MG63 (cell line): ENCODE measurements at regions not wholly inside any gene's neighbourhood (a gene's known extent, or its start where the extent isn't known, plus 50 kb on each side); places are given as distances from the start of the nearest gene placed in this dataset.

Experiments used
- DNase-seq: peaks from one replicate; pipeline ENCODE4 v3.0.0-alpha.2; 2020
- H3K27me3 ChIP-seq: fragments of 250-450 bp; sonication (Bioruptor Pico); 2 replicates; pipeline ENCODE4 v1.5.1; 2020; ENCODE audit warnings: mild to moderate bottlenecking, moderate library complexity
- H3K36me3 ChIP-seq: fragments of 250-450 bp; sonication (Bioruptor Pico); 2 replicates; pipeline ENCODE4 v1.5.1; 2020; ENCODE audit warnings: mild to moderate bottlenecking, moderate library complexity
- H3K4me3 ChIP-seq: fragments of 250-450 bp; sonication (Bioruptor Pico); 2 replicates; pipeline ENCODE4 v1.5.1; 2020; ENCODE audit warnings: mild to moderate bottlenecking, moderate library complexity
- H3K9me3 ChIP-seq: fragments of 250-450 bp; sonication (Bioruptor Pico); 2 replicates; pipeline ENCODE4 v1.5.1; 2020; ENCODE audit warnings: mild to moderate bottlenecking, moderate library complexity

DNA sequence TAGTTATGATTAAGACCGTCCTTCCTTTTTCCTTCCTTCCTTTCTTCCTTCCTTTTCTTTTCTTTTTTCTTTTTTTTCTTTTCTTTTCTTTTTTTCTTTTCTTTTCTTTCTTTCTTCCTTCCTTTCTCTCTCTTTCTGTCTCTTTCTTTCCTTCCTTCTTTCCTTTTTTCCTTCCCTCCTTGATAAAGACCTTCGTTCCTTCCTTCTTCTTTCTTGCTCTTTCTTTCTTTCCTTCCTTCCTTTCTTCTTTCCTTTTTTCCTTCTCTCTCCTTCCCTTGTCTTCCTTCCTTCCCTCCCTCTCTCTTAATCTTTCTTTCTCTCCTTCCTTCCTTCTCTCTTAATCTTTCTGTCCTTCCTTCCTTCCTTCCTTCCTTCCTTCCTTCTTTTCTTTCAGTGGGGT lies 130.9 kb downstream of the PAPOLA start:
- no peak for DNase-seq
- H3K9me3 ChIP-seq: no peaks in the 10 kb centered on the region
- no peaks in the 10 kb centered on the region for H3K36me3 ChIP-seq
- H3K27me3 ChIP-seq: no peaks in the 10 kb centered on the region
- no peak overlapping the region for H3K4me3 ChIP-seq

DNA sequence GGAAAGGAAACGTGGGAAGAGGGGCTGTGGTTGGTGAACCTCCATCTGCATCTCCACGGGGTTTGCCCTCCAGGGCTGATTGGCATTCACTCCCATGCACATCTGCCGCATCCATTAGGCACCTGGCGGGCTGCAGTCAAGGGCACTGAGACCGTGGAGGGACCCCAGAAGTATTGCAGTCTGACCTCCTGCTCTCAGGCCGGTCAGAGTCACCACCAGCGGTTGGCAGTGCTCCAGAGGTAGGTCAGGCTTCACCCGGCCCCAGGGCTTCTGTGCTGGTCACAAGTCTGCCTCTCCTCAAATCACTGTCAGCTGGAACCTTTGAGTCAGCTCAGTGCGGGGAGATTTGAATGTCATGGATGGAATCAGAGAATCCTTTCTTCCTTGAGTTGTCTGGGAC lies 132.3 kb downstream of the PAPOLA start:
- Histone ChIP-seq H3K27me3 (no peaks in the 10 kb centered on the region), H3K4me3 (no peak overlapping the region), H3K9me3 (no peaks in the 10 kb centered on the region), H3K36me3 (no peaks in the 10 kb centered on the region)
- no peak for DNase-seq

DNA sequence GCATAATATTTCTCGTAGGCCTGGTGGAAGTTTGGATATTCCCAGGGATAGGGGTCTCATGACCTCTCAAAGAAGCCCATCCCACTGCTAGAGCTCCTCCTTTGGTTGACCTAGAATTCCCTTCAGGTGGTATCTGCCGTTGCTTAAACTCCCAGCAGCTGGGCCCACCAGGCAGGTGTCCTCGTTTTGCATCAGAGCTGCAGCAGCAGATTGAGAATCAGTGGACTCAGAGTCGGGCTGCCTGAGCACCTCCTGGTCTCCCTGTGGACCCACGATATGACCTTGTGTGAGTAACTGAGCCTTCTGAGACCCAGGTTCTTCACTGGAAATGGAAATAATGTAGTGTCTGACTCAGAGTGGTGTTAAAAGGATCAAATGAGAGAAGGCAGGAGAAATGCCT lies 132.7 kb downstream of the PAPOLA start:
- Histone ChIP-seq H3K36me3 (no peaks in the 10 kb centered on the region), H3K27me3 (no peaks in the 10 kb centered on the region), H3K9me3 (no peaks in the 10 kb centered on the region), H3K4me3 (no peak overlapping the region)
- DNase-seq: no peak

DNA sequence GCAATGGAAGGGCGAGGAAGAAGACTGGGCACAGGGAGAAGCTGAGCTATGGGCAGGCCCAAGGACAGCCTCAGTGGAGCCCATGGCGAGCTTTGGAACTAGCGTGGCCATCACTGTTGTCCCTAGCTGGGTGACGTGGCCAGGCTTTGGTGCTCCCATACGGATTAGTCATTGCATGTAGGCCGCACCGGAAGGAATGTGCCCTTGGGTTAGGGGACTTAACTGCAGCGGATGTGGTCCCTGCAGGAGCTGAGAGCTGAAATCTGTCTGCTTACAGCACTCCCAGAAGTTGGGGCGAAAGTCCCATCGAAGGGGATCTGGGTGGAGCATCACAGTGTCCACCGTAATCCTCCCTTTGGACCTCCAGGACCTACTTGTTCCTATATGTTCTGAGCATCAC lies 133.7 kb downstream of the PAPOLA start:
- no peak overlapping the region for H3K4me3 ChIP-seq
- no peaks in the 10 kb centered on the region for H3K27me3 ChIP-seq
- H3K36me3 ChIP-seq: no peaks in the 10 kb centered on the region
- DNase-seq: no peak
- no peaks in the 10 kb centered on the region for H3K9me3 ChIP-seq

GRCh38 chr14:96637521-96637920 lies 135.3 kb downstream of the PAPOLA start:
- no peak for DNase-seq
- Histone ChIP-seq H3K27me3 (no peaks in the 10 kb centered on the region), H3K36me3 (no peaks in the 10 kb centered on the region), H3K4me3 (no peak overlapping the region), H3K9me3 (no peaks in the 10 kb centered on the region)

GRCh38 chr14:96638041-96638855 lies 136.1 kb downstream of the PAPOLA start:
- Histone ChIP-seq H3K27me3 (no peaks in the 10 kb centered on the region), H3K9me3 (no peaks in the 10 kb centered on the region), H3K4me3 (no peak overlapping the region), H3K36me3 (no peaks in the 10 kb centered on the region)
- DNase-seq: no peak

- Histone ChIP-seq H3K4me3 (no peak overlapping the region), H3K36me3 (no peaks in the 10 kb centered on the region), H3K27me3 (no peaks in the 10 kb centered on the region), H3K9me3 (no peaks in the 10 kb centered on the region)
- no peak for DNase-seq
These were observed 137.4 kb downstream of the PAPOLA start for GRCh38 chr14:96639550-96639949.

DNA sequence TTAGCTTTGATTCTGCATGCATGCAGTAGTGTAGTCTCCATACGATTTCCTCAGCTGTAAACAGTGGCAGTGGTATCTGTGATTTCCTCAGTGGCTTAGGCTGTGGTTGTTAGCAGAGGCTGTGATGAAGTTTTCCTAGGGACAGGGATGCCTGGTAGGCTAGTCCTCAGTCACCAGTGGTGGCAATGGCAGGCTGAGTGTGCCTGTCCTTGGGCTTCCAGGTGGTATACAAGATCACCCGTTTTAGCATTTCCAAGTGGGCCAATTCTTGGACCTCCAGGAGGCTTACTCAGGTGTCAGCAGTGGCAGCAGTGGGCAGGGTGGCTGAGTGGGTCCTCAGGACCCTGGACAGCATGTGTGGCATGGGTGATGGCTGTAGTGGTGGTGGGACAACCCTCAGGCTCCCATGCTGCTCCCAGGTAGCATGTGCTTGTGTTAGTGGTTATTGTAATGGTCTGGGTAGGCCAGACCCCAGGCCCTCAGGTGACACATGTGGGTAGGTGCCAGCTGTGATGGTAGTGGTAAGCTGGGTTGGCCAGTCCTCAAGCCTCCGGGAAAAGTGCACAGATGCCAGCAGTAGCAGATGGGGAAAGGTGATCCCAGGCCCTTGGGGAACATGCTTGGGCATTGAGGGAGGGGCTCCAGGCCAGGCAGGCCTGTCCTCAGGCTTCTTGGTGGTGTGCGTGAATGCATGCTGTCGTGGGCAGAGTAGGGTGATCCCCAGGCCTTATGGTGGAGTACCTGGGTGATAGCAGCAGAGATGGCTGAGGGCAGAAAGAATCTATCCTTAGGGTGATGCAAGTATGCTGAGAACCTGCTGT lies 146.5 kb downstream of the PAPOLA start:
- H3K9me3 ChIP-seq: no peaks in the 10 kb centered on the region
- H3K27me3 ChIP-seq: no peaks in the 10 kb centered on the region
- no peak overlapping the region for H3K4me3 ChIP-seq
- no peaks in the 10 kb centered on the region for H3K36me3 ChIP-seq
- no peak for DNase-seq

- Histone ChIP-seq H3K27me3 (no peaks in the 10 kb centered on the region), H3K9me3 (no peaks in the 10 kb centered on the region), H3K4me3 (no peak overlapping the region), H3K36me3 (no peaks in the 10 kb centered on the region)
- DNase-seq: no peak
These were observed 147.1 kb downstream of the PAPOLA start for GRCh38 chr14:96649327-96649601.

DNA sequence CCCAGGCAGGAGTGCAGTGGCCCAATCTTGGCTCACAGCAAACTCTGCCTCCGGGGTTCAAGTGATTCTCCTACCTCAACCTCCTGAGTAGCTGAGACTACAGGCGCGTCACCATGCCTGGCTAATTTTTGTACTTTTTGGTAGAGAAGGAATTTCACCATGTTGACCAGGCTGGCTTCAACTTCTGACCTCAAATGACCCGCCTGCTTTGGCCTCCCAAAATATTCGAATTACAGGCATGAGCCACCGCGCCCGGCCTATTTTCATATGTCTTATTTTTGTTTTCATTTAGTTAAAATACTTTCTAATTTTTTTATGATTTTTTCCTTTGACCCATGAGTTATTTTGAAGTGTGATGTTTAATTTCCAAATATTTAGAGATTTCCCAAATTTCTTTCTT lies 143.6 kb upstream of the VRK1 start:
- no peak overlapping the region for H3K4me3 ChIP-seq
- DNase-seq: no peak

DNA sequence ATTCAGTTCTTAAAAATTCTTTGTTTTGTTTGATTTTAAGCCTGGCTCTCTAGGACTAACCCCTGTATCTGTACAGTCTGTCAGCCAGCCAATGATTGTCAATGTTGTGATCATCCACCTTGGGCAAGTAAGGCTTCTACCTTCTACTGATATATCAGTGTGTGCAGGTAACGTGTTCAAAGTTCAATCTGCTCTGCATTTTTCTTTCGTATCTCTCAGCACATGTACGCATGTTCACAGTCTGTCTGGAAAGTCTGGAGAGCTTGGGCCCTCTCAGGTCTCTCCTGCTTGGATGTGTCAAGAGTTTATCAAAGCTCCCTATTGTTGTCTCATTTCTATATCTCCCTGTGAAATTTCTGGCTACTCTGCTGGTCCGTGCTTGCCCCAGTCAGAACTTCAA lies 138.6 kb upstream of the VRK1 start:
- no peak for DNase-seq
- H3K36me3 ChIP-seq: no peaks in the 10 kb centered on the region
- no peaks in the 10 kb centered on the region for H3K27me3 ChIP-seq
- H3K4me3 ChIP-seq: no peak overlapping the region
- H3K9me3 ChIP-seq: no peaks in the 10 kb centered on the region

More for the DNA sequence above, 143.6 kb upstream of the VRK1 start:
- Histone ChIP-seq H3K36me3 (no peaks in the 10 kb centered on the region), H3K9me3 (no peaks in the 10 kb centered on the region), H3K27me3 (no peaks in the 10 kb centered on the region)

DNA sequence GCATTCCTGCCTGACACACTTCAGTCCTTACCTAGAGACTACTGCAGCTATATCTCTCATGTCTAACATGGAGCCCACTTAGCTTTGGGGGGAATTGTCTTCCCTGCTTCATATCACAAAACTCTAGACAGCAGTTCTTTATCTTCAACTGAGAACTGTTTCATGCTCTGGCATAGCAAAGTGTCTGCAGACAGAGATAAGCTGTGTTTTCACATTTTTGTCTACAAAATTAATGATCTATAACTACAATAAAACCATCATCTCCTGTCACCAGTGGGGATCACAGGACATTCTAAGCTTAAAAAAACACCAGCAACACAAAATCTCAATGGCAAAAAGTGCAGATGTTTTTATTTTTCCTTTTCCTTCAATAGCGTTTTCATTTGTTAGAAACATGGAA lies 137.1 kb upstream of the VRK1 start:
- DNase-seq: no peak
- Histone ChIP-seq H3K9me3 (no peaks in the 10 kb centered on the region), H3K36me3 (no peaks in the 10 kb centered on the region), H3K27me3 (no peaks in the 10 kb centered on the region), H3K4me3 (no peak overlapping the region)

GRCh38 chr14:96660667-96661066 lies 136.5 kb upstream of the VRK1 start:
- H3K4me3 ChIP-seq: no peak overlapping the region
- H3K27me3 ChIP-seq: no peaks in the 10 kb centered on the region
- no peak for DNase-seq
- H3K9me3 ChIP-seq: no peaks in the 10 kb centered on the region
- no peaks in the 10 kb centered on the region for H3K36me3 ChIP-seq

DNA sequence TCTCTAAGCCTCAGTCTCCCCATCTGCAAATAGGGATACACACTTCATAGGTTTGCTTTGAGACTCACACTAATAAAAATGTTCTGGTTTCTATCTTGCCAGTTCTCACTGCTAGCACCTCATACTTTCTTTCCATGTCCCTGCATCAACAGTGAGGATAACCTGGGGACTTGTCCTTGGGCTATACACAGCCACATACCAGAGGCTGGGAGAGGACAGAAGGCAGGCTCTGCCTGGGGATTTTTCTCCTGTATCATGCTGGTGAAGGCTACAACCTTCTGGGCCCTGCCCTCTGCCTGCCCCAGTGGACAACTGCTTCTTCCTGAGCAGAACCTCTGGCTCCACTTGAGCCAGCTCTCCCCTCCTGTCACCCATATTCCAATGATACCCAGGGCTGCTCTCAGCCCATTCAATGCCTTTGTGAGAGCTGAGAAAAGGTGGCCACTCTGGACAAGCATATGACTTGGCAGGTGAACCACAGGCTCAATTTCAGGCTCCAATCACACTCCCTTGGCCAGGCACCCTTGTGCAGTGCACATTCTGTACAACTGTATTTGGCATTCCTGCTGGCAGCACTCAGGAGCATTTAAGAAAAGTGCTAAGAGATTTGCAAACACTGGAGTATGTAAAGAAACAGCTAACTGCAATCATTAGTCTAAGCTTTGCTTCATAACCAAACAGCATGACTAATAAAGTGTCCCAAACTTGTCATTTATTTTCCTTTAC lies 135.8 kb upstream of the VRK1 start:
- Histone ChIP-seq H3K9me3 (no peaks in the 10 kb centered on the region), H3K36me3 (no peaks in the 10 kb centered on the region), H3K27me3 (no peaks in the 10 kb centered on the region), H3K4me3 (no peak overlapping the region)
- DNase-seq: no peak

- Histone ChIP-seq H3K27me3 (no peaks in the 10 kb centered on the region), H3K9me3 (no peaks in the 10 kb centered on the region), H3K36me3 (no peaks in the 10 kb centered on the region), H3K4me3 (no peak overlapping the region)
- no peak for DNase-seq
These were observed 134.8 kb upstream of the VRK1 start for GRCh38 chr14:96662116-96662970.

DNA sequence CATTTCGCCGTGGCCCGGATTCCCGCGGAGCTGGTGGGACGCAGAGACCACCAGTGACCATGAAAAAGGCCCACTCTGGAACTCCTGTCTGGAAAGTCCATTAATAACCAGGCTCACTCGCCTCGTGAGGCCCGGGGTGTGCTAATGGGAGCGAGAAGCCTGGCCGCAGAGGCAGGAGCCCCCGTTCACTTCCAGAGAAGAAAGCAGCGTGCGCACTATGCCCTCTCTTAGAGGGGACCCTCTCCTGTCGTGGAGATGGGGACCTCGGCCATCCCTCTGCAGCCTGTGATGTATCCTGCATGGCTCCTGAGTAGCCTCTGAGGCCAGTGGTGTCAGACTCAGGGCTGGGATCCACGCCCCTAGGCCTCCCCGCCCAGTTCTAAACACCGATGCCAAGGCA lies 134.1 kb upstream of the VRK1 start:
- Histone ChIP-seq H3K27me3 (no peaks in the 10 kb centered on the region), H3K4me3 (no peak overlapping the region), H3K36me3 (no peaks in the 10 kb centered on the region), H3K9me3 (no peaks in the 10 kb centered on the region)
- DNase-seq: no peak
